GM23248 (cell line): ENCODE measurements at regions not wholly inside any gene's neighbourhood (a gene's known extent, or its start where the extent isn't known, plus 50 kb on each side); places are given as distances from the start of the nearest gene placed in this dataset.

Experiments
- DNase-seq: peaks from one replicate; pipeline ENCODE4 v3.0.0-alpha.2; 2015
- H2AFZ ChIP-seq: fragments of 200-600 bp; sonication (generic); 2 replicates; pipeline ENCODE4 v1.6.1; 2016; ENCODE audit warnings: antibody characterized with exemption
- H3F3A ChIP-seq: fragments of 200-600 bp; sonication (generic); 2 replicates; pipeline ENCODE4 v1.6.1; 2016; ENCODE audit warnings: mild to moderate bottlenecking, antibody characterized with exemption, mixed run types; ENCODE audit not compliant: insufficient read depth
- H3K27ac ChIP-seq: fragments of 200-600 bp; sonication (generic); 2 replicates; pipeline ENCODE4 v1.5.1; 2016; ENCODE audit warnings: mild to moderate bottlenecking
- H3K27me3 ChIP-seq: fragments of 200-600 bp; sonication (generic); replicated peaks from 2 replicates; pipeline ENCODE4 v1.6.1; 2016; ENCODE audit warnings: mild to moderate bottlenecking; ENCODE audit not compliant: insufficient read depth
- H3K36me3 ChIP-seq: fragments of 200-600 bp; sonication (generic); 2 replicates; pipeline ENCODE4 v1.6.1; 2016; ENCODE audit warnings: low read depth, mild to moderate bottlenecking
- H3K4me1 ChIP-seq: fragments of 200-600 bp; sonication (generic); 2 replicates; pipeline ENCODE4 v1.6.1; 2016; ENCODE audit warnings: mild to moderate bottlenecking; ENCODE audit not compliant: insufficient read depth
- H3K4me2 ChIP-seq: fragments of 200-600 bp; sonication (generic); one replicate; pipeline ENCODE4 v1.6.1; 2016; ENCODE audit warnings: mild to moderate bottlenecking; ENCODE audit not compliant: unreplicated experiment
- H3K4me3 ChIP-seq: fragments of 200-600 bp; sonication (generic); 2 replicates; pipeline ENCODE4 v1.5.1; 2016; ENCODE audit warnings: mild to moderate bottlenecking
- H3K79me2 ChIP-seq: fragments of 200-600 bp; sonication (generic); 2 replicates; pipeline ENCODE4 v1.6.1; 2016; ENCODE audit warnings: mild to moderate bottlenecking; ENCODE audit not compliant: insufficient read depth
- H3K9ac ChIP-seq: fragments of 200-600 bp; sonication (generic); 2 replicates; pipeline ENCODE4 v1.6.1; 2016; ENCODE audit warnings: mild to moderate bottlenecking
- H3K9me2 ChIP-seq: fragments of 200-600 bp; sonication (generic); 2 replicates; pipeline ENCODE4 v1.6.1; 2016; ENCODE audit warnings: mixed run types, mild to moderate bottlenecking, moderate library complexity; ENCODE audit not compliant: insufficient read depth
- H3K9me3 ChIP-seq: fragments of 200-600 bp; sonication (generic); one replicate; pipeline ENCODE4 v1.6.1; 2017; ENCODE audit warnings: low read depth
- H4K20me1 ChIP-seq: fragments of 200-600 bp; sonication (generic); 2 replicates; pipeline ENCODE4 v1.6.0; 2016; ENCODE audit not compliant: insufficient read depth
- EZH2 ChIP-seq: fragments of 200-600 bp; sonication (generic); IDR thresholded peaks from 2 replicates; pipeline ENCODE4 v1.6.1; 2018; ENCODE audit warnings: antibody characterized with exemption, mild to moderate bottlenecking; ENCODE audit not compliant: insufficient read depth, poor library complexity, severe bottlenecking
- EZH2phosphoT487 ChIP-seq: fragments of 200-600 bp; sonication (generic); IDR thresholded peaks from 2 replicates; pipeline ENCODE4 v1.6.1; 2018; ENCODE audit warnings: antibody characterized with exemption, moderate library complexity, mild to moderate bottlenecking, low read depth; ENCODE audit not compliant: insufficient read depth
- WGBS, 2 experiments: methylation state at CpG; one replicate each; pipeline ENCODE4 v1.1.6; 2015 to 2017; ENCODE audit warnings: low lambda C conversion rate in 2 of 2, low coverage in 1 of 2; ENCODE audit errors: missing lambda C conversion rate in 2 of 2; 5-methylcytosine and 5-hydroxymethylcytosine counted together
- in situ Hi-C: fragments of 300-500 bp; cut with MboI; formaldehyde crosslinking; loops from 2 replicates; pipeline ENCODE4 v1.15.0; 2020

- no peaks in the 10 kb centered on the region for H3F3A ChIP-seq
- no peak overlapping the region for H3K27ac ChIP-seq
- peaks cover 6% of the 10 kb centered on the region for H3K4me1 ChIP-seq
- in situ Hi-C loops, result loop anchor here (10.0 kb wide), 1 partner anchor 272 kb away; no protein-coding TSS in a partner anchor
- H3K4me3 ChIP-seq, result no peak overlapping the region
- no peaks in the 10 kb centered on the region for H3K36me3 ChIP-seq
- WGBS, 2 experiments, result 0 to 1% methylated on average over 6 of the region's 6 CpGs
- H3K27me3 ChIP-seq, result peaks cover 11% of the 10 kb centered on the region; the same call in 1 of the 2 replicates
- no peaks in the 10 kb centered on the region for H4K20me1 ChIP-seq
- H3K4me2 ChIP-seq, result no peak overlapping the region
- peak; percentile 69 for DNase-seq
- no peak overlapping the region for H2AFZ ChIP-seq
- H3K9me2 ChIP-seq, result no peaks in the 10 kb centered on the region
- H3K9me3 ChIP-seq, result no peaks in the 10 kb centered on the region
- TF ChIP-seq EZH2phosphoT487, result no peak
- no peak for TF ChIP-seq EZH2
- no peak overlapping the region for H3K9ac ChIP-seq
- H3K79me2 ChIP-seq, result no peaks in the 10 kb centered on the region
Measured at GRCh38 chr6:99746261-99746895, 139.7 kb downstream of the PRDM13 start.

- no peak overlapping the region for H2AFZ ChIP-seq
- DNase-seq, result no peak
- in situ Hi-C loops, result no loop called here
- H3K36me3 ChIP-seq, result no peaks in the 10 kb centered on the region
- H3K9ac ChIP-seq, result no peak overlapping the region
- TF ChIP-seq EZH2phosphoT487, result no peak
- TF ChIP-seq EZH2, result no peak
- no peak overlapping the region for H3K4me2 ChIP-seq
- 16 to 30% methylated on average over 1 of the region's 1 CpG for WGBS, 2 experiments
- no peak overlapping the region for H3K4me3 ChIP-seq
- no peaks in the 10 kb centered on the region for H3K4me1 ChIP-seq
- no peaks in the 10 kb centered on the region for H4K20me1 ChIP-seq
- H3K79me2 ChIP-seq, result no peaks in the 10 kb centered on the region
- H3K9me3 ChIP-seq, result no peaks in the 10 kb centered on the region
- H3K27me3 ChIP-seq, result peaks cover 11% of the 10 kb centered on the region
- no peak overlapping the region for H3K27ac ChIP-seq
- H3F3A ChIP-seq, result no peaks in the 10 kb centered on the region
- no peaks in the 10 kb centered on the region for H3K9me2 ChIP-seq
Measured at GRCh38 chr6:99761711-99762110, 155.1 kb downstream of the PRDM13 start.

GRCh38 chr6:99768166-99768565, 161.5 kb downstream of the PRDM13 start:
- Histone ChIP-seq H3K79me2 (no peaks in the 10 kb centered on the region), H3K27ac (no peak overlapping the region), H3K27me3 (no peaks in the 10 kb centered on the region; the same call in 1 of the 2 replicates), H3K9me2 (no peaks in the 10 kb centered on the region), H3K36me3 (no peaks in the 10 kb centered on the region), H3F3A (no peaks in the 10 kb centered on the region), H2AFZ (no peak overlapping the region), H3K9ac (no peak overlapping the region), H3K9me3 (no peaks in the 10 kb centered on the region), H3K4me1 (no peaks in the 10 kb centered on the region), H4K20me1 (no peaks in the 10 kb centered on the region), H3K4me2 (no peak overlapping the region), H3K4me3 (no peak overlapping the region)
- WGBS, 2 experiments, result 10 to 36% methylated on average over 1 of the region's 1 CpG
- no peak for TF ChIP-seq EZH2phosphoT487
- no peak for TF ChIP-seq EZH2
- DNase-seq, result no peak
- in situ Hi-C loops, result no loop called here

GRCh38 chr6:99779631-99780555, 173.3 kb downstream of the PRDM13 start:
- WGBS, 2 experiments, result 44 to 57% methylated on average over 9 of the region's 9 CpGs
- Histone ChIP-seq H3K27ac (no peak overlapping the region), H2AFZ (no peak overlapping the region), H4K20me1 (no peaks in the 10 kb centered on the region), H3K9me3 (no peaks in the 10 kb centered on the region), H3K4me3 (no peak overlapping the region), H3K9ac (no peak overlapping the region), H3K27me3 (no peaks in the 10 kb centered on the region), H3K36me3 (no peaks in the 10 kb centered on the region), H3K4me1 (no peaks in the 10 kb centered on the region), H3K79me2 (no peaks in the 10 kb centered on the region), H3K4me2 (no peak overlapping the region), H3K9me2 (no peaks in the 10 kb centered on the region), H3F3A (no peaks in the 10 kb centered on the region)
- no peak for DNase-seq
- TF ChIP-seq EZH2 (no peak), EZH2phosphoT487 (no peak)
- in situ Hi-C loops, result no loop called here
